Peyer's patch (tissue), 4 donors: ENCODE measurements at regions not wholly inside any gene's neighbourhood (a gene's known extent, or its start where the extent isn't known, plus 50 kb on each side); places are given as distances from the start of the nearest gene placed in this dataset.

Source experiments
- POLR2A ChIP-seq, 2 donors: fragments of 450-650 bp; IDR thresholded peaks; one replicate each; pipeline ENCODE4 v1.5.1; 2017; ENCODE audit warnings: antibody characterized with exemption in 2 of 2, mild to moderate bottlenecking in 2 of 2, moderate library complexity in 2 of 2
- TF ChIP-seq, protein P1 (sequence below), 6 experiments: fragments of 450-650 bp in 4 of 6; fragments of 200-600 bp in 2 of 6; sonication (generic) in 1 of 6; IDR thresholded peaks; one replicate each; pipeline ENCODE4 v1.5.1; 2017 to 2019; ENCODE audit warnings: antibody characterized with exemption in 6 of 6, mild to moderate bottlenecking in 3 of 6, moderate library complexity in 1 of 6

DNA sequence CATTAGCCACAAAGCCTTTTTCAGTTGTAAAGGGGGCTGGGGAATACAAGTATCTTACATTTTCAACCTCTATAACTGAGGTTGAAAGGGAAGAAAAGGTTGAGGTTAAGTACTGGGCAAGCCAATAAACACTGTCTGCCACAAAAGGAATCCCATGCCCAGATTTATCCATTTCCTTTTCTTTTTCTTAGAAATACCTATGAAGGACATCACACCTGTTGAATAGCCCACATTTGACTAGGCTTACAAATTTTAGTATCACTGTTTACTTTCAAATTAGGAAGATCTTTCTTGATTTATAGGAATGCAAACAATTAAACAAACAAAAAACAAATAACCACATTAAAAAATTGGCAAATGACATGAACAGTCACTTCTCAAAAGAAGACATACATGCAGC, 81.0 kb upstream of the CAV2 start:
- TF ChIP-seq, protein P1, sequence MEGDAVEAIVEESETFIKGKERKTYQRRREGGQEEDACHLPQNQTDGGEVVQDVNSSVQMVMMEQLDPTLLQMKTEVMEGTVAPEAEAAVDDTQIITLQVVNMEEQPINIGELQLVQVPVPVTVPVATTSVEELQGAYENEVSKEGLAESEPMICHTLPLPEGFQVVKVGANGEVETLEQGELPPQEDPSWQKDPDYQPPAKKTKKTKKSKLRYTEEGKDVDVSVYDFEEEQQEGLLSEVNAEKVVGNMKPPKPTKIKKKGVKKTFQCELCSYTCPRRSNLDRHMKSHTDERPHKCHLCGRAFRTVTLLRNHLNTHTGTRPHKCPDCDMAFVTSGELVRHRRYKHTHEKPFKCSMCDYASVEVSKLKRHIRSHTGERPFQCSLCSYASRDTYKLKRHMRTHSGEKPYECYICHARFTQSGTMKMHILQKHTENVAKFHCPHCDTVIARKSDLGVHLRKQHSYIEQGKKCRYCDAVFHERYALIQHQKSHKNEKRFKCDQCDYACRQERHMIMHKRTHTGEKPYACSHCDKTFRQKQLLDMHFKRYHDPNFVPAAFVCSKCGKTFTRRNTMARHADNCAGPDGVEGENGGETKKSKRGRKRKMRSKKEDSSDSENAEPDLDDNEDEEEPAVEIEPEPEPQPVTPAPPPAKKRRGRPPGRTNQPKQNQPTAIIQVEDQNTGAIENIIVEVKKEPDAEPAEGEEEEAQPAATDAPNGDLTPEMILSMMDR (IDR thresholded peaks at IDR 0.05): no peak
- no peak for TF ChIP-seq POLR2A (IDR thresholded peaks at IDR 0.05)
